Brain microvascular endothelial cell (primary cell): ENCODE measurements at regions not wholly inside any gene's neighbourhood (a gene's known extent, or its start where the extent isn't known, plus 50 kb on each side); places are given as distances from the start of the nearest gene placed in this dataset.

Experiments used
- DNase-seq: peaks from one replicate; pipeline ENCODE4 v3.0.0-alpha.2; 2020
- H3K27ac ChIP-seq: fragments of 250-450 bp; sonication (Bioruptor Pico); 2 replicates; pipeline ENCODE4 v1.5.1; 2020; ENCODE audit warnings: mild to moderate bottlenecking, moderate library complexity
- H3K27me3 ChIP-seq: fragments of 250-450 bp; sonication (Bioruptor Pico); replicated peaks from 2 replicates; pipeline ENCODE4 v1.5.1; 2020; ENCODE audit warnings: mild to moderate bottlenecking
- H3K36me3 ChIP-seq: fragments of 250-450 bp; sonication (Bioruptor Pico); replicated peaks from 2 replicates; pipeline ENCODE4 v1.5.1; 2020; ENCODE audit warnings: mild to moderate bottlenecking
- H3K4me3 ChIP-seq: 2 replicates; pipeline ENCODE4 v1.5.1; 2011; ENCODE audit warnings: low read depth, mild to moderate bottlenecking, control low read depth, low read length, moderate library complexity
- CTCF ChIP-seq: IDR thresholded peaks from 2 replicates; pipeline ENCODE4 v1.5.1; 2011; ENCODE audit warnings: low read depth, mild to moderate bottlenecking, moderate library complexity, low read length, control low read depth, inconsistent platforms; ENCODE audit errors: missing control alignments
- in situ Hi-C: cut with HindIII; loops from 2 replicates; pipeline ENCODE4 v1.10.0; 2017; ENCODE audit warnings: low sequenced_read_pairs, low pct_ligation_motif_present

- Histone ChIP-seq H3K27me3 (no peaks in the 10 kb centered on the region), H3K4me3 (no peak overlapping the region), H3K27ac (no peak overlapping the region), H3K36me3 (no peaks in the 10 kb centered on the region)
- no peak for DNase-seq
- no peak for TF ChIP-seq CTCF
- in situ Hi-C loops = no loop called here
These were observed 255.3 kb downstream of the PTEN start for GRCh38 chr10:88118729-88119128.

GRCh38 chr10:88119160-88119559, 255.7 kb downstream of the PTEN start:
- no peak overlapping the region for H3K27ac ChIP-seq
- in situ Hi-C loops = no loop called here
- no peaks in the 10 kb centered on the region for H3K27me3 ChIP-seq
- H3K4me3 ChIP-seq = no peak overlapping the region
- H3K36me3 ChIP-seq = no peaks in the 10 kb centered on the region
- DNase-seq = no peak
- no peak for TF ChIP-seq CTCF

DNA sequence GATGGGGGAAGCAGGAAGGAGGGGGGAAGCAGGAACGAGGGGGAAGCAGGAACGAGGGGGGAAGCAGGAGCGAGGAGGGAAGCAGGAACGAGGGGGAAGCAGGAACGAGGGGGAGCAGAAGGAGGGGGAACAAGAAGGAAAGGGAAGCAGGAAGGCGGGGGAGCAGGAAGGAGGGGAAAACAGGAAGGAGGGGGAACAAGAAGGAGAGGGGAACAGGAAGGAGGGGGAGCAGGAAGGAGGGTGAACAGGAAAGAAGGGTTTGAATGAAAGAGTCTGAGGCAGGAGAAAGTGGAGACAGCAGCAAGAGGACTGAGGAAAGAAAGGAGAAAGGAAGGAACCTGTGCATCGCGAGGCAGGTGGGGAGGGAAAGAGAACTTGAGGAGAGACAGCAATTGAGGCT, 256.6 kb downstream of the PTEN start:
- TF ChIP-seq CTCF = no peak
- H3K4me3 ChIP-seq = no peak overlapping the region
- in situ Hi-C loops = no loop called here

DNA sequence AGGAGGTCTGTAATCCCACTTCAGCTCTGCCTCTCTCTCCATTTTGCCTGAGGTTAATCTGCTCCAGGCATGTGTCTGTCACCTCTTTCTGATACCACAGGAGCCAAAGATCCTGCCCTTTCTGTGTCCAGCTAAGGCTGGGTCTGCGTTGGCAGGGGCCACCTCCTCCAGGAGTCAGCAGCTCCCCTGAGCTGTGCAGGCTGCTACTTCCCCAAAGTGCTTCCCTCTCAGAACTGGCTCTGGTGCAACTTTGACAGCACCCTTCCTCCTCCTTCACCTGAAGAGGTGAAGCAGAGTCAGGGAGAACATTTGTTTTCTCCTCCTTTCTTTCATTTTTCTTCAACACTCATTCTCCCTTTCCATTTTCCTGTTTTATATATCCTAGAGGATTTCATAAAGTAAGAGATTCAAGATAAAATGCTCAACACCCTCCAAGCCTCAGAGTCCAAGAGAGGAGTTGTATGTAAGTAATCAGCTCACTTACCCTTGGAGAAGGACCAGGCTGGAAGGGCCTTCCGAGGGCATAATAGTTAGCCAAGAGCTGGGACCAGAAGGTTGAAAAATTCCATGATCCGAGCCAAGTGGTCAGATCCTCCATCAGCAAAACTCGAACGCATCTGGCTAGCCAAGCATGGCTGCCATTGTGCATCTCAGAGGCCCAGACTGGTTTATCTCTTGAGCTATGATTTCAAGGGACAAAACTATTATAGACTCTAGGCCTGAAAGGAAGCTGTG, 257.3 kb downstream of the PTEN start:
- no peak overlapping the region for H3K27ac ChIP-seq
- in situ Hi-C loops = no loop called here
- H3K27me3 ChIP-seq = no peaks in the 10 kb centered on the region
- no peaks in the 10 kb centered on the region for H3K36me3 ChIP-seq
- no peak for TF ChIP-seq CTCF
- no peak for DNase-seq
- H3K4me3 ChIP-seq = no peak overlapping the region

More for the DNA sequence above, 256.6 kb downstream of the PTEN start:
- Histone ChIP-seq H3K36me3 (no peaks in the 10 kb centered on the region), H3K27ac (no peak overlapping the region), H3K27me3 (no peaks in the 10 kb centered on the region)
- no peak for DNase-seq

- H3K27ac ChIP-seq = no peak overlapping the region
- H3K36me3 ChIP-seq = no peaks in the 10 kb centered on the region
- DNase-seq = no peak
- H3K4me3 ChIP-seq = no peak overlapping the region
- in situ Hi-C loops = no loop called here
- no peaks in the 10 kb centered on the region for H3K27me3 ChIP-seq
- no peak for TF ChIP-seq CTCF
These were observed 257.9 kb downstream of the PTEN start for GRCh38 chr10:88121361-88121760.

DNA sequence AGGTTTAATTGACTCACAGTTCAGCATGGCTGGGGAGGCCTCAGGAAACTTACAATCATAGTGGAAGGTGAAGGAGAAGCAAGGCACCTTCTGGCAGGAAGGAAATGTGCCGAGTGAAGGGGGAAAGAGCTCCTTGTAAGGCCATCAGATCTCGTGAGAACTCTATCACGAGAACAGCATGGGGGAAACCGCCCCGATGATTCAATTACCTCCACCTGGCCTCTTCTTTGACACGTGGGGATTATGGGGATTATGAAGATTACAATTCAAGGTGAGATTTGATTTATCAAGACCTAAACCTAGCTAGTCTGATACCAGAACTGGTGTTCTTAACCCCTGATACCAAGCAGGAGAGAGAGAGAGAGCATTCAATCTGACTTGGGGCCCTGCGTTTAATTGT, 258.7 kb downstream of the PTEN start:
- DNase-seq = no peak
- H3K4me3 ChIP-seq = no peak overlapping the region
- H3K36me3 ChIP-seq = no peaks in the 10 kb centered on the region
- no peak for TF ChIP-seq CTCF
- H3K27ac ChIP-seq = no peak overlapping the region
- in situ Hi-C loops = no loop called here
- no peaks in the 10 kb centered on the region for H3K27me3 ChIP-seq
